ENCODE measurements at regions not wholly inside any gene's neighbourhood (a gene's known extent, or its start where the extent isn't known, plus 50 kb on each side); places are given as distances from the start of the nearest gene placed in this dataset.

DNA sequence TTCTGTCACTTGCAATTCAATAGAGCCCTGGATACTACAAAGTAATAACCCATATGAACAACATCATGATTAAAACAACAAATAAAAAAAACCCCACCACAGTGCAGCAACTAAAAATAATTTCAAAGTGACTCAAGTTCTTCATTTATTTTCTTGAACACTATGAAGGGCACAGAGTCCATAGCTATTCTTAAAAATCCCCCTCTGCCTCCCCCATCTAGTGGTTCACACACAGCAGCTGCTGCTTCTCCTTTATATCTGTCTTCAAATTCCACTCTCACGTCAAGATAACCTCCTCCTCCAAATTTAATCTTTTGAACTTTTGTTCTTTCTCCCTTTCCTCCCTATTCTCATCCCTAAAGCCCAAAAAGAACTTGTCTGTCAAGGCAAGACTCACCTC lies 591.3 kb downstream of the ZEB2 start:
- H3K36me3 Mint-ChIP-seq, result no peaks in the 10 kb centered on the region
- no peaks in the 10 kb centered on the region for H3K36me3 ChIP-seq (replicated peaks in 1 of 2; ENCODE audit: control insufficient read depth in 1 of 2, insufficient read depth in 2 of 2, low read length in 2 of 2)
- TF ChIP-seq, protein P1, sequence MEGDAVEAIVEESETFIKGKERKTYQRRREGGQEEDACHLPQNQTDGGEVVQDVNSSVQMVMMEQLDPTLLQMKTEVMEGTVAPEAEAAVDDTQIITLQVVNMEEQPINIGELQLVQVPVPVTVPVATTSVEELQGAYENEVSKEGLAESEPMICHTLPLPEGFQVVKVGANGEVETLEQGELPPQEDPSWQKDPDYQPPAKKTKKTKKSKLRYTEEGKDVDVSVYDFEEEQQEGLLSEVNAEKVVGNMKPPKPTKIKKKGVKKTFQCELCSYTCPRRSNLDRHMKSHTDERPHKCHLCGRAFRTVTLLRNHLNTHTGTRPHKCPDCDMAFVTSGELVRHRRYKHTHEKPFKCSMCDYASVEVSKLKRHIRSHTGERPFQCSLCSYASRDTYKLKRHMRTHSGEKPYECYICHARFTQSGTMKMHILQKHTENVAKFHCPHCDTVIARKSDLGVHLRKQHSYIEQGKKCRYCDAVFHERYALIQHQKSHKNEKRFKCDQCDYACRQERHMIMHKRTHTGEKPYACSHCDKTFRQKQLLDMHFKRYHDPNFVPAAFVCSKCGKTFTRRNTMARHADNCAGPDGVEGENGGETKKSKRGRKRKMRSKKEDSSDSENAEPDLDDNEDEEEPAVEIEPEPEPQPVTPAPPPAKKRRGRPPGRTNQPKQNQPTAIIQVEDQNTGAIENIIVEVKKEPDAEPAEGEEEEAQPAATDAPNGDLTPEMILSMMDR (IDR thresholded peaks at IDR 0.05), result no peak
- no peaks in the 10 kb centered on the region for H3K79me2 ChIP-seq (ENCODE audit: insufficient read depth, low read length)
- H3K4me1 Mint-ChIP-seq, result no peaks in the 10 kb centered on the region
- peaks cover 2 to 7% of the 10 kb centered on the region in 2 donors for H3K27me3 ChIP-seq (ENCODE audit: control insufficient read depth in 2 of 2, insufficient read depth in 2 of 2, low read length in 2 of 2)
- intact Hi-C loops (cut with micrococcal nuclease), result no loop called here
- H3K4me3 ChIP-seq (replicated peaks in 1 of 3; ENCODE audit: low read depth in 2 of 3, low read length in 3 of 3), result no peak overlapping the region
- no peak overlapping the region for H3K4me2 ChIP-seq (replicated peaks; ENCODE audit: extremely low read depth, low read length, poor library complexity, severe bottlenecking)
- no peak for DNase-seq
- no peak overlapping the region for H3K27ac Mint-ChIP-seq
- peaks cover 0 to 8% (median 3%) of the 10 kb centered on the region in 7 donors for H3K9me3 Mint-ChIP-seq
- no peaks in the 10 kb centered on the region for H3K9me3 ChIP-seq (replicated peaks in 1 of 2; ENCODE audit: control insufficient read depth in 1 of 2, insufficient read depth in 1 of 2, low read length in 2 of 2)
- H4K20me1 ChIP-seq (ENCODE audit: insufficient read depth, low read length), result no peaks in the 10 kb centered on the region
- no peak overlapping the region for H2AFZ ChIP-seq (ENCODE audit: insufficient read depth, low read depth, low read length, poor library complexity, severe bottlenecking)
- H3K27ac ChIP-seq (ENCODE audit: low read depth in 1 of 2, low read length in 2 of 2), result no peak overlapping the region
- peaks cover 7 to 12% (median 9%) of the 10 kb centered on the region in 3 donors for H3K27me3 Mint-ChIP-seq (ENCODE audit: low read depth in 3 of 3)
- 86% methylated on average over 1 of the region's 1 CpG for WGBS (ENCODE audit: insufficient coverage)
- H3K9ac ChIP-seq (ENCODE audit: insufficient read depth, low read length, poor library complexity, severe bottlenecking), result no peak overlapping the region
- H3K4me1 ChIP-seq (ENCODE audit: control insufficient read depth in 1 of 2, insufficient read depth in 2 of 2, low read length in 2 of 2), result no peaks in the 10 kb centered on the region
- H3K4me3 Mint-ChIP-seq, result no peak overlapping the region

DNA sequence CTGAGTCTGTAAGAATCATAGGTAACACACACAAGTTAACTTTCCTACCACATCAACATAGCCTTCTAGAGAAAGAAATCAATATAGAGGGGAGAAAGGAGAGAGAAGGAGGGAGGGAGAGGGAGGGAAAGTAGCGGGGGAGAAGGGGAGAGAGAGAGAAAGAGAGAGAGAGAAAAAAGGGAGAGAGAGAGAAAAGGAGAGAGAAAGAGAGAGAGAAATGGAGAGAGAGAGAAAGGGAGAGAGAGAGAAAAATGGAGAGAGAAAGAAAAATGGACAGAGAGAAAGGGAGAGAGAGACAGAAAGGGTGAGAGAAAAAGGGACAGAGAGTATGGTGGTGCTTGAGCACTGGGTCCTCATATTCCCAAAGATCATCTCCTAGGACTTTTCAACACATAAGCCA lies 591.7 kb downstream of the ZEB2 start:
- peaks cover 4 to 10% (median 6%) of the 10 kb centered on the region in 3 donors for H3K27me3 Mint-ChIP-seq (ENCODE audit: low read depth in 3 of 3)

More for the DNA sequence above, 591.7 kb downstream of the ZEB2 start:
- no peaks in the 10 kb centered on the region for H3K9me3 ChIP-seq (replicated peaks in 1 of 2; ENCODE audit: control insufficient read depth in 1 of 2, insufficient read depth in 1 of 2, low read length in 2 of 2)
- Mint-ChIP-seq H3K27ac (no peak overlapping the region), H3K4me1 (no peaks in the 10 kb centered on the region), H3K4me3 (no peak overlapping the region), H3K36me3 (no peaks in the 10 kb centered on the region), H3K9me3 (peaks cover 0 to 8% (median 3%) of the 10 kb centered on the region in 7 donors)
- H3K4me2 ChIP-seq (replicated peaks; ENCODE audit: extremely low read depth, low read length, poor library complexity, severe bottlenecking), result no peak overlapping the region
- no peak overlapping the region for H3K4me3 ChIP-seq (replicated peaks in 1 of 3; ENCODE audit: low read depth in 2 of 3, low read length in 3 of 3)
- H3K36me3 ChIP-seq (replicated peaks in 1 of 2; ENCODE audit: control insufficient read depth in 1 of 2, insufficient read depth in 2 of 2, low read length in 2 of 2), result no peaks in the 10 kb centered on the region
- WGBS (ENCODE audit: insufficient coverage), result 81% methylated on average over 1 of the region's 1 CpG
- no peaks in the 10 kb centered on the region for H3K79me2 ChIP-seq (ENCODE audit: insufficient read depth, low read length)
- H3K4me1 ChIP-seq (ENCODE audit: control insufficient read depth in 1 of 2, insufficient read depth in 2 of 2, low read length in 2 of 2), result no peaks in the 10 kb centered on the region
- peaks cover 0 to 5% of the 10 kb centered on the region in 2 donors for H3K27me3 ChIP-seq (ENCODE audit: control insufficient read depth in 2 of 2, insufficient read depth in 2 of 2, low read length in 2 of 2)
- TF ChIP-seq, protein P1 (IDR thresholded peaks at IDR 0.05), result no peak
- H3K9ac ChIP-seq (ENCODE audit: insufficient read depth, low read length, poor library complexity, severe bottlenecking), result no peak overlapping the region
- H2AFZ ChIP-seq (ENCODE audit: insufficient read depth, low read depth, low read length, poor library complexity, severe bottlenecking), result no peak overlapping the region
- no peak overlapping the region for H3K27ac ChIP-seq (ENCODE audit: low read depth in 1 of 2, low read length in 2 of 2)
- intact Hi-C loops (cut with micrococcal nuclease), result no loop called here
- no peak for DNase-seq
- no peaks in the 10 kb centered on the region for H4K20me1 ChIP-seq (ENCODE audit: insufficient read depth, low read length)

Data from CD14-positive monocyte (primary cell).